ENCODE measurements at regions not wholly inside any gene's neighbourhood (a gene's known extent, or its start where the extent isn't known, plus 50 kb on each side); places are given as distances from the start of the nearest gene placed in this dataset.
"Not testable (repeated sequence)": the region's sequence is repeated elsewhere in the genome, so short reads cannot be mapped to it uniquely, and the experiment has no call there.

DNA sequence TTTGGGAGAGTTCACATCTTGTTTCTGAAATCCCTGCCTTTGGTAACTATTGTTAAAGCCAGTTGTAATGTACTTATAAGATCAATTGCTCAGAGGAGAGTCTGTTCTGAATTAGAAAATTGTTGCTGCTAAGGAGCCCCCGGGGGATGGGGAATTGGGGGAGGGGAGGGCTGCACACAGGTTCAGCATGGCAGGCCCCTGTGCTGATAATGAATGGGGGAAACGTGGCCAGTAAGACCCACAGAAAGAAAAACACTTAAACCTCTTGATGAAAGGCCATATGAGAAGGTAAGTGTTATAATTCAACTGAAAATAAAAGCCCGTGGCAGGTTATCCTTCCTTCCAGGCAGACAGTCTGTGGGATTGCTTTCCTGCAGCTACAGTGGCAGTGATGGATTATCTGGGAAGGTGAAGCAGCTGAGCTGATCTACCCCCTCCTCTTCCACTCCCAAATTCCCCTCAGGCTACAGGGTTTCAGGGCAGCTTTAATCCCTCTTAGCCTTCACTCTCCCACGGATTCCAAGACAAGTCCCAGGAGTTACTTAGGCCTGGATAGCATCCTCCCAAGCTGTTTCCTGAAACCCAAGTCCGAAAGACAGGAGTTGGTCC is 398.8 kb downstream of the TBX15 start:
- H3K9me3 ChIP-seq (replicated peaks) = no peaks in the 10 kb centered on the region
- H3K4me1 ChIP-seq (replicated peaks) = no peaks in the 10 kb centered on the region
- no peaks in the 10 kb centered on the region for H3K36me3 ChIP-seq
- no peak overlapping the region for H3K4me3 ChIP-seq
- no peak for DNase-seq (ENCODE audit: low read depth in 1 of 2, low spot score in 2 of 2)
- no peaks in the 10 kb centered on the region for H3K27me3 ChIP-seq (replicated peaks)
- no peak overlapping the region for H3K27ac ChIP-seq

DNA sequence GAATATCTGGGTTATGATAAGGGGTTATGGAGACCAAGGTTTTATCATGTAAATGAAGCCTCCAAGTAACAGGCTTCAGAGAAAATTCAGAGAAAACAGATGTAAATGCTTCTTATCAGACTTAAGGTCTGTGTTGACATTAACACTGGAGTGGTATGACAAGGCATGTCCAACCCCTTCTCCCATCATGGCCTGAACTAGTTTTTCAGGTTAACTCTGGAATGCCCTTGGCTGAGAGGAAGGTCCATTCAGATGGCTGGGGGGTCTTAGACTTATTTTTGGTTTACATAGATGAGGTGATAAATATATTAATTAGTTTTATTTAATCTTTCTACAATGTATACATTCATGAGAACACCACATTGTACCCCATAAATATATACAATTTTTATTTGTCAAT is 399.6 kb downstream of the TBX15 start:
- no peak overlapping the region for H3K27ac ChIP-seq
- no peaks in the 10 kb centered on the region for H3K27me3 ChIP-seq (replicated peaks)
- H3K4me3 ChIP-seq = no peak overlapping the region
- no peaks in the 10 kb centered on the region for H3K36me3 ChIP-seq
- H3K4me1 ChIP-seq (replicated peaks) = no peaks in the 10 kb centered on the region
- H3K9me3 ChIP-seq (replicated peaks) = no peaks in the 10 kb centered on the region
- no peak for DNase-seq (ENCODE audit: low read depth in 1 of 2, low spot score in 2 of 2)

DNA sequence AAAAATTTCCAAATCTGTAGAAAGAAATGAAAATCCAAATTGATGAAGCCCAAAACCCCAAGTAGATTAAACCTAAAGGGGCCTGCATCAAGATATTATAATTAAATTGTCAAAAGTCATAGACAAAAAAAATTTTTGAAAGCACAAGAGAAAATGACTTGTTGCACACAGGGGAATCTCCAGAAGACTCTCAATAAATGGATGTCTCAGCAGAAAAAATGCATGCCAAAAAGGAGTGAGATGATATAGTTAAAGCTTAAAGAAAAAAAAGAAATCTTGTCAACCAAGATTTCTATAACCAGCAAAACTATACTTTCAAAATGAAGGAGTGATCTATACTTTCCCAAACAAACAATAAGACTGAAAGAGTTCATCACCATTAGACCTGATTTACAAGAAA is 393.2 kb upstream of the SPAG17 start:
- H3K27me3 ChIP-seq (replicated peaks) = no peaks in the 10 kb centered on the region
- no peak overlapping the region for H3K27ac ChIP-seq
- no peak overlapping the region for H3K4me3 ChIP-seq
- H3K4me1 ChIP-seq (replicated peaks) = no peaks in the 10 kb centered on the region
- no peaks in the 10 kb centered on the region for H3K9me3 ChIP-seq (replicated peaks)
- no peak for DNase-seq (ENCODE audit: low read depth in 1 of 2, low spot score in 2 of 2)
- no peaks in the 10 kb centered on the region for H3K36me3 ChIP-seq

DNA sequence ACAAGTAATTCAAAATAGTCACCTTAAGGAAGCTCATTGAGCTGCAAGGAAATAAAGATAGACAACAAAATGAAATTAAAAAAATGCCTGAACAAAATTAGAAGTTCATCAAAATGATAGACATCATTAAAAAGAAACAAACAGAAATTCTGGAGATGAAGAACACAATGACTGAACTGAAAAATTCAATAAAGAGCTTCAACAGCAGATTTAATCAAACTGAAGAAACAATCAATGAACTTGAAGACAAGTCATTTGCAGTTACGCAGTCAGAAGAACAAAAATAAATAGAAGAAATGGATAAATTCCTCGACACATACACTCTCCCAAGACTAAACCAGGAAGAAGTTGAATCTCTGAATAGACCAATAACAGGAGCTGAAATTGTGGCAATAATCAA is 390.0 kb upstream of the SPAG17 start:
- no peak for DNase-seq (ENCODE audit: low read depth in 1 of 2, low spot score in 2 of 2)
- H3K27ac ChIP-seq = no peak overlapping the region
- no peak overlapping the region for H3K4me3 ChIP-seq
- H3K27me3 ChIP-seq (replicated peaks) = no peaks in the 10 kb centered on the region
- no peaks in the 10 kb centered on the region for H3K9me3 ChIP-seq (replicated peaks)
- no peaks in the 10 kb centered on the region for H3K36me3 ChIP-seq
- H3K4me1 ChIP-seq (replicated peaks) = no peaks in the 10 kb centered on the region

DNA sequence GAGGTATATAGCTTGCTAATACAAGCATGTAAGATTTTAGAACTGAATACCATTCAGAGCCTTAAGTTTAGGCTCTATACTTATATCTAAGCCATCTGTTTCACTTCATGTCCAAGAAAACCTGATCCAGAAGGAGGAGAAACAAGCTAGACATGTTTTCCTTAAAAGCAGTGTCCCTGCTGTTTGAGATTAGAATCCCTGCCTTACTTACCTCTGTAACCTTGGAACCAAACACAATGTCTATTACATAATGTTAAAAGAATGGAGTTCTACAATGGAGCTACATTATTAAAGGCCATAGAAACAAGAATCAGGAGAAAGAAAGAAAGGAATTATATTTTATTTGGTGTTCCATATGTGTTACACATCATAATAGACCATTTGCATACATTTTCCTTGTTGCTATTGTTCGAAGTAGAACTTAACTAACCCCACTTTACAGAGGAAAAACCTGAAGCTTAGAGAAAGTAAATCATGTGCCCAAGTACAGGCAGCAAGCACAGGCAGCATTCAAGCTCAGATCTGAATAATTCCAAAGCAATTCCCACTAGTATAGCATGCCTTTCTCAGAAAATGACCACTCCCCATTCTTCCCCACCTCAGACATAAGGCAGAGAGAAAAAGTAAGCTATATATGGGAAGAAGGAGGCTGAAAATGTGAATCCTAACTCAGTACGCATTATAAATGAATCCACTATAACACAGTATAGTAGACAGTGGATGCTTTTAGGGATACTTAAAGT is 380.1 kb upstream of the SPAG17 start:
- Histone ChIP-seq H3K4me3 (no peak overlapping the region), H3K9me3 (replicated peaks) (no peaks in the 10 kb centered on the region), H3K27me3 (replicated peaks) (no peaks in the 10 kb centered on the region), H3K4me1 (replicated peaks) (no peaks in the 10 kb centered on the region), H3K36me3 (no peaks in the 10 kb centered on the region), H3K27ac (no peak overlapping the region)
- DNase-seq (ENCODE audit: low read depth in 1 of 2, low spot score in 2 of 2) = no peak

DNA sequence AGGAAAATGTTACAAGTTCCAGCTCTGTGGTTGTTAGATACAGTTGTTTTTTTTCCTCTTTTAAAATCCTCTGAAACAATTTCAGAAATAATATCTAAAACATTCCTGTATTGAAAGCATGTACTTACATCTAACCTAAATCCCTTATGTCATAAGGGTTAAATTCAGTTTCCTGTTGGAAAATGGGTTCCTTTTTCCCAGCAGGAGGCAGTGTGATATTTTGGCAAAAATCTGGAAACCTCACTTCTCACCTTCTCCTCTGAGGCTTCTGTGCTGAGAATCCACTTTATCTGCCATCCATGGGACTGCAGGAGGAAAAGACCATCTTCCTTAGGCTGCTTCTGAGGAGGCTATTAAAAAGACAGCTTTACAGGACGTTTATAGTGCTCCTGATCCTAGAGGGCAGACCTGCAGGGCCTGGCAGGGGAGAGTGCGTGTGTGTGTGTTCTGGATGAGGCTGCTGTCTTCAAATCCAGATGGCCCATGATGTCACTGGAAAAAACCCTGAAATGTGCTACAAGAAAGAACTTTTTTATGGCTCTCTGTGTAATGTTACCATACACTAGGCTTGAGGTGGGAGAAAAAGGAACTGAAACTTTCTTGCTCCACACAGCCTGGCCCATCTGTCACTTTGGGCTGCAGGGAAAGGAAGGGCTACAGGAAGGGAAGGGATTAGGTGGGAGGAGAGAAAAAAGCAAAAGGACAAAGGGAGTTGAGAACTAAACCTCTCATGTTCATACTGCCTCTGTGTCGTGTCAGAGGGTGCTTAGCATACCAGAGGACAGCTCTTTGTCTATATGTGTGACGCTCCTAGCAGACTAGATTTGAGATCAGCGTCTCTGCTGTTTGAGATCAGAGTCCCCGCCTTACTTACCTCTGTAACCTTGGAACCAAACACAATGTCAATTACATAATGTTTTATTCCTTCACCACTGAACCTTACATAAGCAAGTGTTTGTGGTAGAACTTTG is 379.2 kb upstream of the SPAG17 start:
- no peak overlapping the region for H3K4me3 ChIP-seq
- H3K9me3 ChIP-seq (replicated peaks) = no peaks in the 10 kb centered on the region
- no peak overlapping the region for H3K27ac ChIP-seq
- no peaks in the 10 kb centered on the region for H3K36me3 ChIP-seq
- DNase-seq (ENCODE audit: low read depth in 1 of 2, low spot score in 2 of 2) = no peak
- no peaks in the 10 kb centered on the region for H3K27me3 ChIP-seq (replicated peaks)
- H3K4me1 ChIP-seq (replicated peaks) = no peaks in the 10 kb centered on the region

DNA sequence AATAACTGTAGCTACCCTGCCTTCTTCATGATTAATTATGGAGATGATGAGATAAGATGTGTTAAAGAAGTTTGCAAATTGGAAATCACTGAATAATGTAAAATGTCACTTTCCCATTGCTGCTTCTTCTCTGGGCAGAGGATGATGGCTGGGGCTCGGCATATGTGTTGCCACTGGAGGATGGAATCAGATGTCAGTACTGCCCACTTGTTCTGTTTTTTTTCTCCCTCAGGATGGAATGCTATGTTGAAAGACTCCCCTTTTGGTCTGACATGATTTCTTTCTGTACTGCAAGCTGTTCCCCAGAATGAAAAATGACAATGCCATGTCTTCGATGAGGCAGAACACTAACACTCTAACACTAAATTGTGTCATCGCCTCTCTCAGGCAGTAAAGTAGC is 373.9 kb upstream of the SPAG17 start:
- Histone ChIP-seq H3K4me1 (replicated peaks) (no peaks in the 10 kb centered on the region), H3K27me3 (replicated peaks) (no peaks in the 10 kb centered on the region)
- no peak for DNase-seq (ENCODE audit: low read depth in 1 of 2, low spot score in 2 of 2)

DNA sequence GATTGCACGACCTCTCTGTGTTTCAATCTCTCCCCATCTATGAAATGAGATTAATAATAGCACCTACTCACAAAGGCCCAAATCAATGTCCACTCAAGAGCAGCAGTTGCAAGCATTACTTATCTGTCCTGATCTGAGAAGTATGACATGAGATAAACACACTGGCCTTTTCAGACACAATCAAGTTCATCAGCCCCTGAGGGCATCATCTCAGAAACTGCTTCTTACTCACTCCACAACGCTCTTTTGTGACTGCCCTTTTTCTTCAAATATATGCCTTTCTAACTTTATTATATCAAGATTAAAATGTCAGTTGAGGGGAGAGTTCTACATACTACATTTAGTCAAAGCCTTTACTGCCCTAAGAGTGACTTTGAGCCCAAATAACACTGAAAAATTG is 371.9 kb upstream of the SPAG17 start:
- Histone ChIP-seq H3K4me1 (replicated peaks) (no peaks in the 10 kb centered on the region), H3K27me3 (replicated peaks) (no peaks in the 10 kb centered on the region), H3K27ac (no peak overlapping the region), H3K9me3 (replicated peaks) (no peaks in the 10 kb centered on the region), H3K36me3 (no peaks in the 10 kb centered on the region), H3K4me3 (no peak overlapping the region)
- DNase-seq (ENCODE audit: low read depth in 1 of 2, low spot score in 2 of 2) = no peak

More for the DNA sequence above, 373.9 kb upstream of the SPAG17 start:
- no peaks in the 10 kb centered on the region for H3K9me3 ChIP-seq (replicated peaks)
- H3K36me3 ChIP-seq = no peaks in the 10 kb centered on the region
- H3K4me3 ChIP-seq = no peak overlapping the region
- no peak overlapping the region for H3K27ac ChIP-seq

DNA sequence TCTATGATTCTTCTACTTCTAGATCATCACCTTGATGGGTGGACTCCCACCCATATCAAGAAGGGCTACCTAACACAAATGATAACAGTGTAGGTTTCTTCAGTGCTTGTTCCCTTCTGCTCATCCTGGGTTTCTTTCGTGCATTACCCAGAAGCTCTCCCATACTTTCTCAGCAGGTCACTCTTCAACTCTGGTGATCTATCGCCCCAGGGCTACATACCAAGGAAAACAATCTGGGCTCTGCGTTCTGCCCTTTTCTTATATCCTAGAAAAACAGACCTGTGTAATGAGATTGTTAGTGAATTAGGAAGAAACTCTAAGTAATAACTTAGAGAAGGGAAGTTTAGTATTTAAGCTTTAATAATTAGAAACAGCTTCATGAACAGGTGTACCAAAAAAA is 370.6 kb upstream of the SPAG17 start:
- DNase-seq (ENCODE audit: low read depth in 1 of 2, low spot score in 2 of 2) = no peak

DNA sequence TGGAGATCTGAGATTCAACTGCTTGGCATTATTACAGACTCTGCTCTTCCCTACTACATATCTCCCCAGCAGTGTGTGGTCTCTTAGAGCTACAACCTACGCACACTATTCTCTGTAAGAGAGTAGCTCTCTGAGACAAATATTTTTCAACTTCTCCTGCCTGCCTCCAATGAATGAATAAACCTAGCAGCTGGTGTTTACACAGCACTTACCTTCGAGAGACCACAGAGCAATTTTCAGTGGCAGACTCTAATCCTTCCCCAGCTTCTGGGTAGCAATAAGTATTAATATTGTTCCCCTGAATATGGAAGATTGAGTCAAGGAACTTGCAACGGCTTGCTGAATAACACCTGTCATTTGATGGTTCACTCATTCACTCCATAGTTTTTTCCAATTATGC is 350.9 kb upstream of the SPAG17 start:
- Histone ChIP-seq H3K9me3 (replicated peaks) (no peaks in the 10 kb centered on the region), H3K27ac (no peak overlapping the region), H3K4me1 (replicated peaks) (no peaks in the 10 kb centered on the region), H3K27me3 (replicated peaks) (no peaks in the 10 kb centered on the region), H3K36me3 (no peaks in the 10 kb centered on the region), H3K4me3 (no peak overlapping the region)
- no peak for DNase-seq (ENCODE audit: low read depth in 1 of 2, low spot score in 2 of 2)

More for the DNA sequence above, 370.6 kb upstream of the SPAG17 start:
- no peaks in the 10 kb centered on the region for H3K27me3 ChIP-seq (replicated peaks)
- no peaks in the 10 kb centered on the region for H3K9me3 ChIP-seq (replicated peaks)
- H3K4me3 ChIP-seq = no peak overlapping the region
- H3K36me3 ChIP-seq = no peaks in the 10 kb centered on the region
- no peak overlapping the region for H3K27ac ChIP-seq
- H3K4me1 ChIP-seq (replicated peaks) = no peaks in the 10 kb centered on the region

DNA sequence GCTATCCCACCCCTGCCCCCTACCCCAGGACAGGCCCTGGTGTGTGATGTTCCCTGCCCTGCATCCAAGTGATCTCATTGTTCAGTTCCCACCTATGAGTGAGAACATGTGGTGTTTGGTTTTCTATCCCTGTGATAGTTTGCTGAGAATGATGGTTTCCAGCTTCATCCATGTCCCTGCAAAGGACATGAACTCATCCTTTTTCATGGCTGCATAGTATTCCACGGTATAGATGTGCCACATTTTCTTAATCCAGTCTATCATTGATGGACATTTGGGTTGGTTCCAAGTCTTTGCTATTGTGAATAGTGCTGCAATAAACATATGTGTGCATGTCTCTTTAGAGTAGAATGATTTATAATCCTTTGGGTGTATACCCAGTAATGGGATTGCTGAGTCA is 326.9 kb upstream of the SPAG17 start:
- not testable (repeated sequence) for H3K27me3 ChIP-seq (replicated peaks); H3K4me1 ChIP-seq (replicated peaks); DNase-seq (ENCODE audit: low read depth in 1 of 2, low spot score in 2 of 2)

DNA sequence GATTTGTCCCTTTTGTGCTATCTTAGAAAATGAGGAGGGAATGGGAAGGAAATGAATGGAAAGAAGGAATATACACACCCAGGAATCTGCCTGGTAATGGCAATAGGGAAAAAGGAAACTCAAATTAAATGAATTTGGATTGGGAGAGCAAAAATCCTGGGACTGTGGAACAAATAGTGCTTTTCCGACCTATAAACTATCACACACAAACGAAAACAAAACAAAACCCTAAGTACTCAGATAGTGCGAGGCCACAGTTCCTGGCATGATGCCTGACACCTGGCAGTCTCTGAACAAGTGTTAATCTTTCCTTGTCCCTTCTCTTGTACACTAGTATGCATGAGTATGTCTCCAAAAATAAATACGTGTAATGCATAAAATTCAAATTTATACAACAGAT is 319.8 kb upstream of the SPAG17 start:
- no peak for DNase-seq (ENCODE audit: low read depth in 1 of 2, low spot score in 2 of 2)
- H3K4me3 ChIP-seq = no peak overlapping the region
- no peaks in the 10 kb centered on the region for H3K36me3 ChIP-seq
- no peak overlapping the region for H3K27ac ChIP-seq
- H3K9me3 ChIP-seq (replicated peaks) = no peaks in the 10 kb centered on the region
- H3K27me3 ChIP-seq (replicated peaks) = no peaks in the 10 kb centered on the region; the same call in 1 of the 2 replicates
- no peaks in the 10 kb centered on the region for H3K4me1 ChIP-seq (replicated peaks)

More for the DNA sequence above, 326.9 kb upstream of the SPAG17 start:
- not testable (repeated sequence) for H3K36me3 ChIP-seq; H3K4me3 ChIP-seq; H3K27ac ChIP-seq; H3K9me3 ChIP-seq (replicated peaks)

DNA sequence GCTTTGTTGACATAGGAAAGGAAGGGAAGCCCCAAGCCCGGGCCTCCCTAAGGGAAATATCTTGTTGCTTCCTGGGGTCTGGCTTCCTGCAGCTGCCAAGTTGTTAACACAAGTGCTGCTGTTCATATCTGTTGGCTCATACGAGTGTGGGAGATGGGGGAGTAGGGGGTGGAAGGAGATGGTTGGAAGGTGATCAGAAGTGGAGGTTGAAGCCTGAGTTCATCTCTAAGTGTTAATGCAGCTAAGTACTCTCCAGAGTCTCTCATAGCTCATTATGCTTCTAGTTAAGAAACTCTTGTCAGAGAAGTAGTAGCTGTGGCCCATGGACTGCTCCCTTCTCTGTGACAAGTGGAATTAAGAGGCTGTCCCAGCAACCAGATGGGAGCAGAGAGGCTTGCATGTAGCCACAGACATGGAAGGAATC is 319.2 kb upstream of the SPAG17 start:
- Histone ChIP-seq H3K27me3 (replicated peaks) (no peaks in the 10 kb centered on the region; the same call in 1 of the 2 replicates), H3K9me3 (replicated peaks) (no peaks in the 10 kb centered on the region), H3K36me3 (no peaks in the 10 kb centered on the region), H3K4me1 (replicated peaks) (no peaks in the 10 kb centered on the region), H3K4me3 (no peak overlapping the region), H3K27ac (no peak overlapping the region)
- no peak for DNase-seq (ENCODE audit: low read depth in 1 of 2, low spot score in 2 of 2)

DNA sequence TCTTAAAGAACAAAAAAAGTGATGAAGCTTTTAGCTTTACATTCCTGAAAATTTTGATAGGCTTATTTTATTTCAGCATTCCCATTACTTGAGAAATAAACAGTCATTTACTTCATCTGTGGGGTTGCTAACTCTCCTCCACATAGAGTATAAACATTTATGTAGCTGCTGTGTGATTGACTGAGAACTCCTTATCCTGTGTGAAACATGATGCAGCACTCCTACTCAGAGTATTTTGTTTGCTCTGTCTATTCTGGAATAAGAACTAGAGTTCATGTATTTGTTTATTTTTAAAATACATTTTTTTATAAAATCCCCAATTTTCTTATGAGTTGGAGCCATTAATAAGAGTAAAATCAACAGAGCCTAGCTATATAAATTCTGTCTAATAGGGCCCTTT is 318.7 kb upstream of the SPAG17 start:
- Histone ChIP-seq H3K36me3 (no peaks in the 10 kb centered on the region), H3K27me3 (replicated peaks) (no peaks in the 10 kb centered on the region; the same call in 1 of the 2 replicates), H3K4me3 (no peak overlapping the region), H3K9me3 (replicated peaks) (no peaks in the 10 kb centered on the region), H3K27ac (no peak overlapping the region), H3K4me1 (replicated peaks) (no peaks in the 10 kb centered on the region)
- no peak for DNase-seq (ENCODE audit: low read depth in 1 of 2, low spot score in 2 of 2)
